ENCODE measurements at regions not wholly inside any gene's neighbourhood (a gene's known extent, or its start where the extent isn't known, plus 50 kb on each side); places are given as distances from the start of the nearest gene placed in this dataset.

DNA sequence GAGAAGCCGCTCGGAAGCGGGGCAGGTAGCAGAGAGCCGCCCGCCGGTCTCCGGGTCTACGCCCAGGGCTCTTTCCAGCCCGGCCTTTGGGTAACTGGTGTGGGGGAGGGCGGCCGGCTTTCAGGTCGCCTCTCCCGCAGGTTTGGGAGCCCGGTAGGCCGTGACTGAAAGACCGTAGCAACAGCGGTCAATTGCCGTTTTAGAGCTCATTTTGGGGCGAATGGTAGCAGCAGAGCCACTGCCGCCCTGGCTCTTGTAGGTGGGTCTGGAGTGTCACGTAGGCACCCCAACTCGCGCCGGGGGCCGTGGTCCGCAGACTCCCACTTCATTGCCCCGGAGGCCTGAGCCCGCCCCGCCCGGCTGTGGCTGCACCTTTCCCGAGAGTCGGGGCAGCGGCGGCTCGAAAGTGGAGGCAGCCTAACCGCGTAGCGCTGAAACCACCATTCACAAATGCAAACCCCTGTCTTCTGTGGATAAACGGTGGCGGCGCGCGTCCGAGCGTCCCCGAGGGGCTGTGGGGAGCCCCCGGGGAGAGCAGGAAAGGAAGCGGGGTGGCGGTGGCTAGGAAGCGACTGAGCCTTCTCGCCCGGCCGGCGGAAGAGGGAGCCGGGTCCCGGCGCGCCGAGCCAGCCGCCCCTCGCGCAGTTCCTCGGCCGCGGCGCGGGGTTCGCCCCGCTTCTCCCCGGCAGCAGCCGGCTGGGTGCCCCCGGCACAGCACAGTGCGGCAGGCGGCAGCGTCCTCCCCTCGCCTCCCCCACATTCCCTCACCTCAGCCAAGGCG is 2185.1 kb upstream of the TENM3 start:
- DNase-seq (ENCODE audit: low spot score) = no peak

DNA sequence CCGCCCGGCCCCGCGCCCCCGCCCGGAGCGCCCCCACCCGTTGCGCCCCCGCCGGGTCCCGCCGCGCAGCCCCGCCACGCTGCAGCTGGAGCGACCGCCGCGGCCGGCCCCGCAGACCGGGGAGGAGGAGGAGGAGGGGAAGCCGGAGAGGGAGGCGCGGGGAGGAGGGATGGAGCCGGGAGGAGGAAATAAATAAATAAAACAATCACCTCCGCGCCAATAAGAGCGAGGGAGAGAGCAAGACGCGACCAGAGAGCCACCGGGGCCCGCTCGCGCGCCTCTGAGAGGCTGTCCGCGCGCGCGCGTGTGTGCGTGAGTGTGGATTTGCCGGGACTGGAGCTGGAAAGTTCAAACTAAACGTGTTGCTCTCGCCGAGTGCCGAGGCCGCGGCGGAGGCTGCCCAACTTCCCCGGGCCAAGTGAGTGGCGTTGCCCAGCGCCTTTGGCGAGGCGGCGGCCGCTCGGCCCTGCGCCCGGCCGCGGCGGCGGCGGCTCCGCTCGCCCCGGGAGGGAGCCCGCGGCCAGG is 2184.4 kb upstream of the TENM3 start:
- DNase-seq (ENCODE audit: low spot score) = no peak

DNA sequence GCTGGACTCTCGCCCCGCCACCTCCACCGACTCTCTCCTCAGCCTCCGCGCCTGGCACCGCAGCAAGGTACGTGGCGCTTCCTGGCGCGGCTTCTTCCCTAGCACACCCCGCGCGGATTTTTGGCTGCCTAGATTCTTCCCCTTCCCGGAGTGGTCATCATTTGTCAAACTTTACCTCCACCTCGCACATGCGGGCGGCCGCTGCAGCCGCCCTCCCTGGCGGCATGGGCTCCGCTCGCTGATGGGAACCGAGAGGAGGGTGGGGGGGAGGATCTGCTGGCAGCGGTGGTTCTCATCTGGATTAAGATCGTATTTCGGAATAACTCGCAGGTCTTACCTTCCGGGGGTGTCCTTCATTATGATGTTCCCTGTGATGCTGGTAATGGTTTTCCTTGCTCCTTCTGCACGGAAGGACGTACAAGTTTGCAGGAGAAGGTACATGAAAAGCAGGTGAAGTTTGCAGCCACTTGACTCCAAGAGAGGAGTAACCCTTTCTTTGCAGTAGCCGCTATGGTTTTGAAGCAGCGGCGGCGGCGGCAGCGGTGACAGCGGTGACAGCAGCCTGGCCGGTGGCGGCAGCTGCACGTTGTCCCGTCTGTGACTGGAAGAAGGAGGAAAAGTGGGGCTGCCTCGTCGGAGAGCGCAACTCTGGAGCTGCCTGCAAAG is 2183.9 kb upstream of the TENM3 start:
- DNase-seq (ENCODE audit: low spot score) = no peak

DNA sequence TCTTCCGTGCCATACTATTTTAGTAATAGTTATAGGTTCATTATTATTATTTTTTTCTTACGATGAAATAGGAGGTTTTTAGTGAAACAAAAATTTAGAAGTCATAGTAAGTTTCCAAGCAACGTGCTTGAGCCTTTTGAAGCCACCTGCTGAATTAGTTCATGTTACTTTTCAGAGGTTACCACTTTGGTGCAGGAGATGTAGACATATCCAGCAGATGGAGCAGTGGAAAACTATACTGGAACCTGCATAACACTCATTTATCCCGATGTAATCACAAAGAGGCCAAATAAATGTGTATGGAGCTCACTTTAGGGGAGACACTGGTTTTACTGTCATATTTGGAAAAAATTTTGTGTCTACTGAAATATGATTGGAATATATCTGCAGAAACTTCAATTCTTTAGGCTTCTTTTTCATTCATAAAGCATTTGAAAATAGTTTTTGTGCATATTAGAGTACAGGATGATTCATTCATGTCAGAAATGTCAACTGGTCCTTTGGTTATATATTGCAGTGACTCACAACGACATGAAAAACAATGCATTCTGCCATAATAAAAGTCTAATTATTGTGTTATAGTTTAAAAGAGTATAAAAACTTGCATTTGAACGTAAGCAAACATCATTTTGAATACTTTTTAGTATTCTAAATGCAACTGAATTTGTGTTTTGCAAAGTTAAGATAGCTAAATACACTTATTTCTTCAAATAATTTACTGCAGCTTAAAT is 2182.9 kb upstream of the TENM3 start:
- DNase-seq (ENCODE audit: low spot score) = no peak

DNA sequence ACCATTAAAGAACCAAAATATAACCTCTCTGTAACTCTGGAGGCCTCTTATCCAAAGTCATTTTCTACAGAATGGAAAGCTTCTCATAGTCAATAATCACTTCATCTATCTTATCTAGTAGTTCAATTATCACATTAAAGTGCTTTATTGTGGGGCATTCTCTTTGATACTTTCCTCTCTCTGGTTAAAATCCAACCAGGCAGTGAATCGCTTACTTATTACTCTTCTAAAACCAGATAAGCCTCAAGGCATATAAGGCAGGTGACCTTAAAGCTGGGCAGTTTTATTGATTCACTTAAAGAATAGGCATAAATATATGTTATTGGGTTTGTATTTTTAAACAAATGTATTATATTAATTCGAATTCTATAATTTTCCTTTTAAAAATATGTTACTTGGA is 2162.1 kb upstream of the TENM3 start:
- DNase-seq (ENCODE audit: low spot score) = no peak

DNA sequence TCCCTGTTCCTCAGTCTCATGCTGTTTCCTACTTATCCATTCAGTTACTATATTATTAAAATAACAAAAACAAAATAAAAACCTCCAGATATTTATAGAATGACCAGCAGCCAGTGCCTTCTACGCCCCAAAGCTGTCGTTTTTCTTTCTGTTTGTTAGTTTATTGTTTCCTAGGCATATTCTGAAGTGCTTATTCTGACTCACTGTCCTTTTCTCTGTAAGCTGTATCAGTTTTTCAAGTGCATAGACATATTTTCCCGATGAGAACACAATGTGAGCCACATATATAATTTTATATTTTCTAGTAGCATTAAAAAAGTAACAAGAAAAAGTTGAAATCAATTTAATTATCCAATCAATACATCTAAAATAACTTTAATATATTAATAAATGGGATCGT is 2158.6 kb upstream of the TENM3 start:
- no peak for DNase-seq (ENCODE audit: low spot score)

DNA sequence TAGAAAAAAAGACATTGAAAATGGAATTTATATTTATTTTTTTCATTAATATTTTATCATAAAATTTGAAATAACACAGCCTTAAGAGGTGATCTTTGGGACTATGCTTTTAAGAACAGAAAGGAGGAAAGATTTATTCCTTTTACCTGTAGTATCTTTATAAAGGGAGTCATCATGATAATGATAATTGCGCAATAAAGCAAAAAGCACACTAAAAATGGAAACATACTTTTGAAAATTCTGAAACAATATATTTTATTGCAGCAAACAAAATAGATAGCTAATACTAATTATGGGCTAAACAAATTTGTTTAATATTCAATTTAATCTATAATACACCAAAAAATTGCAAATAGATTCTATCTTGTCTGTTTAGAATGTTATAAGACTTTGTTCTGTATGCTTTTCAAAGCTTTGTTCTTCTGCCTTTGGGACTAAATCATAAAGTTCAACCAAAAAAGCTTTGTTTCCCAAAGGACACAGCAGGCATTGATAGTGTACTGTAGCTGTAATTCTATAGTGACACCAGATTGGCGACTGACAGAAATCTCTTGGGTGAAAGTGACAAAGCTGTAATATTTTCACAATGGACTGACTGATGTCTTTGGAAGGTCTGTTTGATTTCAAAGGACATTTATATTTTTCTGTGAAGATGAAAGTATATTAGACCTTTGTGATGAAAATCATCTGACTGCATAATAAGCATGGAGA is 2156.6 kb upstream of the TENM3 start:
- DNase-seq (ENCODE audit: low spot score) = no peak

DNA sequence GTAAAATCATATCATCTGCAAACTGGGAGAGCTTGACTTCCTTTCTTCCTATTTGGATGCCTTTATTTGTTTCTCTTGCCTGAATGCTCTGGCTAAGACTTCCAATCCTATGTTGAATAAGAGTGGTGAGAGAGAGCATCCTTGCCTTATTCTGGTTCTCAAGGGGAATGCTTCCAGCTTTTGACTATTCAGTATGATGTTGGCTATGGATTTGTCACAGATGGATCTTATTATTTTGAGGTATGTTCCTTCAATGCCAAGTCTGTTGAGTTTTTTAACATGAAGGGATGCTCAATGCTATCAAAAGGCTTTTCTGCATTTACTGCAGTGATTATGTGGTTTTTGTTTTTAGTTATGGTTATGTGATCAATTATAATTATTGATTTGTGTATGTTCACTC is 2144.6 kb upstream of the TENM3 start:
- no peak for DNase-seq (ENCODE audit: low spot score)

DNA sequence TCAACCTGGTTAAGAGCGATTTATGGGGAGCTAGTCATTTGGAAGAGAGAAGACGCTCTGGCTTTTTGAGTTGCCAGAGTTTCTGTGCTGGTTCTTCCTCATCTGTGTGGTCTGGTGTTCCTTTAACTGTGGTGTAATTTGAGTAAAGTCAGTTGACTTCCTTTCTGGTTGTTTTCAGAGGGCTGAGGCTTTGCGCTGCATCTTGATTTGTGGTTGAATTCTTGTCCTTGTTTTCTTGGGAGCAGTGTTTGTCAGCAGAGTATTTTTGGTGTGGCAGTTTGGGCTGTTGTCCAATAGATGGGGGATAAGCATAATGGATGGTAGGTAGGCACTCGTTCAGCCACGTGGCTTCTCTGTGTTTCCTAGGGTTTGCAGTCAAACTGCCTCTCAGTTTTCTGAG is 2143.2 kb upstream of the TENM3 start:
- DNase-seq (ENCODE audit: low spot score) = no peak

DNA sequence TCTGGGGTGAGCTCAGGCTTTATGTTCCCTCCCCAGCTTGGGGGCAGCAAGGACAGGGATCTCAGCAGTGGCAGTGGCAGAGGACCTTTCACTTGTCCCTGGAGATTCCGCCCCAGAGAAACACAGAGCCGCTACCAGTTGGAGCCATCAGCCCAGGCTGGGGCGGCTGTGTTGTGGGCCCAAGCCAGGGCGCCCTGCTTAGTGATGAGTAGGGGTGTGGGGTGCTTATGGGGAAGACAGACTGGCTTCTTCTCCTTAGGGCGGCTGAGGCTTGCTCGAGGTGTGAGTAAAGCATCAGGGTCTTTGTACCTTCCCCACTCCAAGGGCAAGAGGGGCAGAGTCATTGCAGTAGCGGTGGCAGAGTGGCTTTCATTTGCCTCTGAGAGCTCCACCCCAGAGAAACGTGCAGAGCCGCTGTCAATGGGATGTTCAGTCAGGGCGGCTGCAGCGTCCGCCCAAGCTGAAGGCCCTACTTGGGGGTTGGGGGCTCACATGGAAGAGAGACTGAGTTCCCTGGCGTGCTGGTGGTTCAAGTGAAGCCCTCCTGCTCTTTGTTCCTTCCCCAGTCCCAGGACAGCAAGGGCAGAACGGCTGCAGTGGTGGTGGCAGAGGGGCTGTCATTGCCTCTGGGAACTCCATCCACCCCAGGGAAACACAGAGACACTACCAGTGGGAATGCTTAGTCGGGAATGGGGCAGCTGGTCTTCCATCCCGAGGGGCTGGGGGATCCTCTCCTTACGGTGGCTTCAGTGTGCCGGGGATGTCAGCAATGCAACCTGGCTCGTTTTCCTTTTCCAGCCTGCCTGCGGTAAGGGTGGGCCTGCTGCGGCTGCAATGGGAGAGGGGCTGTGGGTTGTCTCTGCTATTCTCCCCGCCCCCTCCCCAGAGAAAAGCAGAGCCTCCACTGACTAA is 2142.5 kb upstream of the TENM3 start:
- DNase-seq (ENCODE audit: low spot score) = no peak

DNA sequence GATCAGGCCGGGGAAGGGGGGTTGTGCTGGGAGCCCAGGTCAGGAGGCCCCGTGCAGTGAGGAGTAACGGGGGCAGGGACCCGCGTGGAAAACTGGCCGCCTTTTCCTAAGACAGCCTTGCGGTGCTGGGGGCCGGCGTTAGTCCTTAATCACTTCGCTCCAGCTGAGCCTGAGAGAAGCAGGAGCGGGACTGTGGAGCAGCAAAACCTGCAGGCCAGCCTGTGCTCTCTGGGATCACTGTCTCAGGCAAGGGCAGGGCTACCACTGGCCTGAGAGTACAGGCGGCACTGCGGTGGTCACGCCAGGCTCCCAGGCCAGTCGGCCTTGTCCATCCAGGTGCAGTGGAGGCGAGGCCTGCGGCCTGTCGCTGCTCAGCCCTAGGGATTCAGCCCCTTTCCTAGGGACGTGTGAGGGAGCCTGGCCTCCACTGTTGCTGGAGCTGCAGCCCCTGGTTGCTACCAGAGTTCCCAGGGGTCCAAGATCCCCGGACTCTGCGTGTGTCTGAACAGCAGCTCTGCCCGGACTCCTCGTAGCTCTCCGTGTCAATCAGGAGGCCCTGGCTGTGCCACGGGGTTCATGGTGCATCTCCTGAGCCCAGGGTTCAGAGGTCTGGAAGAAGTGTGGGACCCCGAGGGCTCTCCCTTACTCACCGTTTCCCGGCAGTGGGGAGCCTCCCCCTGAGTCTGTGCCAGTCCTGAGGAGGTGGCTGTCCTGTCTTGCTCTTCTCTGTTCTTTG is 2141.7 kb upstream of the TENM3 start:
- no peak for DNase-seq (ENCODE audit: low spot score)

DNA sequence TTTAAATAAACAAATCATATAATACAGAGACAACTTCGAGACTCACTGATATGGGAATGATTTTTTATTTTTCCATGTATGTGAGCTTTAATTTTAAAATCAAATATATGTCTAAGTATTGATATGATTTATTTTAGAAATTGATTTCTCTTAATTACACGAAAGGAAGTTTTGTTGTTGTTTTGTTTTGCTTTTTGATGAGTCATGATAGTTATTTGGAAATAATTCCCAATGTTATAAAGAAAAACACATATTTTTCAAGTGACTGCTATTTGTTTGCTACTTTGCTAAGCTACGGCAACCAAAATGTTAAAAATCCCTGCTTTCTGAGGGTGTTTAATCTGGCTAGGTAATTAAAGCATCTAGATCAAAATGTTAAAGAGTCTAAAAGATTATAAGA is 2139.4 kb upstream of the TENM3 start:
- no peak for DNase-seq (ENCODE audit: low spot score)

DNA sequence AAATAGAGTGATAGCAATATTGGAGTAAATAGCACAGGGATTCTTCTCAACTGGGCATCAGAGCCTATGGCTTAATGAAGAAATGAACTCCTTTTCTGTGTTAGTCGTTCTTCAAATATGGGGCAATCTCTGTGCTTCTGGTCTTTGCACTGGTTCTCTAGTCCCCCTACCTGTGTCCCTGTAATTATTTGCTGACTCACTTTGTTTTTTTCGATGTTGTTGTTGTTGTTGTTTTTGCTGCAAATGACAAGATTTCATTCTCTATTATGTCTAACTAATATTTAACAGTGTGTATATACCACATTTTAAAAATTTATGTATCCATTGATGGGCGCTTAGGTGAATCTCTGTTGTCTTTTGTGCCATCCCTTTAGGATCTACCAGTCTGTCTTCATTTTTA is 2137.8 kb upstream of the TENM3 start:
- DNase-seq (ENCODE audit: low spot score) = no peak

DNA sequence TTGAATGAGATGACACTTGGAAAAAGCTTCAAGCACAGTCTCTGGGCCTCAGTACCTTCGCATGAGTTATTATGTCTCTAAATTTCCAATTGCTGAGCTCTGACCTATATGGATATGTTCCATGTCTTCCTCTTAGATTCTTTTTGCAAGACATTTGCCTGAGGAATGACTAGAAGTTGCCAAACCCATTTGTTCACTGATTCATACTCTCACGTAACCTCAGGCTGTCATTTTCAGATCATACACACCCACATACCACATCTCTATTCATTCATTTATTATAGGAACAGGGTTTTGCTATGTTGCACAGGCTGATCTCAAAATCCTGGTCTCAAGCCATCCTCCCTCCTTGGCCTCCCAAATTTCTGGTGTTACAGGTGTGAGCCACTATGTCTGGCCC is 2137.1 kb upstream of the TENM3 start:
- DNase-seq (ENCODE audit: low spot score) = no peak

DNA sequence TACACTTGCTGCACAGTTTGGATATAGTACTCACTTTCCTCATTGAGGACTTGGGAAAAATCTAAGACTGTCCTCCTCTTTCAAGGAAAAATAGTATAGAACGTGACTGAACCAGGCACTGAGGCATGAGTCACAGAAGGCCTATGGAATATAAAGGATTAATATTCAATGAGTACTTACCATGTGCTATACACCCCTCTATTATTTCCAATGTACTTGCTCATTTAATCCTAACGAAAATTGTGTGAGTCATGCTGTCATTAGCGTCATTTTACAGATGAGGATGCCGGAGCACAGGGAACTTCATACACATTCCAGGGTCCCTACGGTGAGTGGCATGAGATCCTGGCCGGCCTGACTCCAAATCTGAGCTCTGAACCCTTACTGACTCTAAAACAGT is 2136.2 kb upstream of the TENM3 start:
- DNase-seq (ENCODE audit: low spot score) = no peak

DNA sequence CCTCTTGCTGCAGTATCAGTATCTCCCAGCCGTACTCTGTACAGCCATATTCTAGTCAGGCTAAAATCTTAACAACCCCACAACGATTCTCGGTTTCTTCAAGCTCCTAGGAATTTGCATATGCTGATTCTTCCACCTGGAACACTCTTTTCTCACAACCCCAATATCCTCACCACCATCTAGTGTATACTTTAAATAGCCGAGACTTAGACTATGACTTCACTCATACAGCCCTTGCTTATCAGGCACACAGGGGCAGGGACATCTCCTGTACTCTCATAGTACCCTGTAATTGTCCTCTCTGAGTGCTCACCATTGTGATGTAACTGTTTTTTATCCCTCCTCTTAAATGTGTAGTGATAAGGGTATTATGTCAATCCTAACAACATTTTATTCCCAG is 2126.4 kb upstream of the TENM3 start:
- no peak for DNase-seq (ENCODE audit: low spot score)

DNA sequence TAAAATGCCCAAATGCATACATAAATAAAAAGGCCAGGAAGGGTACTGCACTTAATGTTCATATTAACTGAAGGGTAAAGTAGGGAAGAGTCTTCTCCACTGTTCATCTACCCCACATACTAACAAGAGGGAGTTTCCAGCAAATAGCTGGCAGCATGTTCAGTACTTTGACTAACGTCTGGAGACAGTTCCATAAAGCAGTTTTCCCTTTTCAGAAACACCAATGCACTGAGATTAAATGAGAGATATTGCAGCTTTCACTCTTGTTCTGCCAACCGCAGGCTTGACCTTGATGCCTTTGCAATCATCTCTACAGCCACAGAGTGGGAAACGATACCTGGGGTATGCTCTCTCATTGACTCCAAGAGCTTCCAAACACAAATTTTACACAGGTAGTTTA is 2123.1 kb upstream of the TENM3 start:
- no peak for DNase-seq (ENCODE audit: low spot score)

DNA sequence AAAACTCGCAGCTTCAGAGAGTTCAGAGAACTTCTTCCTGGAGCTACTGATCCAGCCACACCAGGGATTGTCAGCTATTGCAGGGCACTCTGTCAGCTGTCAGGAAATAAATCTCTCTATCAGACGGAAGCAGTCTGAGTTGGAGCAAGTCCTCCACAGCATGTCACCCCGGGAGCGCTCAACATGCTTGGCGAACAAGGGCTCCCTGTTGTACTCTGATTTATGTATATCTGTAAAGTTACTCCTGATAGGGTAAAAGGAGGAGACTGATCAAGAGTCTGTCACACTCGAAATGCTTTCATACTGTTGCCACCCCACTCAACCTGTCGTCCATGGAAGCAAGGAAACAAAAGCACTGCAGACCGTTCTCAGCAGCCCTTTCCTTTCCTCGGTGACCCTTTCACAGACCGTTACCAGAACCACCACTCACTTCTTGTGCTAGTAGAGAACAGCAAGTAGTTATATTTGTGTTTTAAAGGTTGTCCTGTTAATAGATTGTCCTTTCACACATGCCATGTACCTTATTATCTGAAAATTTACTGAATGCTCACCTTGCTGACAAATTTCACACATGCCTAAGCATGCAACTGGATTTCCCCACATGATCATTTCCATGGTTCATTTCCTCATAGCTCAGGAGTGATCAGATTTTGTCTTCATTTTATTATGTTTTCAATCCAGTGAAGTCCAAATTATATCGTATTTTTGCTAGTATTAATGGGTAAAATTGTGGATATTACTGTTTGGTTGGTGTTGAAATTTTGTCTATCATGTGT is 2108.9 kb upstream of the TENM3 start:
- DNase-seq (ENCODE audit: low spot score) = no peak

DNA sequence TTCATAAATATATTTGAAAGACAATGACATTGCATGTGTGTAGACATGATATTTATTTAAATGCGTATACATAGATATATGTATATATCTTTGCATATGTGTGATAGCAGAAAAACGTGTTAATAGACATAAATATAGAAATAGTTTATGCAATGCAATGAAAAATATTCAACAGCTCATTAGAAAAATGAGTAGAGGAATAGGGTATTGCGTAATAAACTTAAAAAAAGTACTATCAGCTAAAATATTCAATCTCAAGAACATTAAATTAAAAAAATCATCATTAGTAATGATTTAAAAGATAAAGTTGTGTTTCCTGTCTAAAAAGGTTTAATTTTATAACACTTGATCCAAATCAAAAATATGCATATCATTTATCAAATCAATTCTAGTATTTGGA is 2101.5 kb upstream of the TENM3 start:
- no peak for DNase-seq (ENCODE audit: low spot score)

DNA sequence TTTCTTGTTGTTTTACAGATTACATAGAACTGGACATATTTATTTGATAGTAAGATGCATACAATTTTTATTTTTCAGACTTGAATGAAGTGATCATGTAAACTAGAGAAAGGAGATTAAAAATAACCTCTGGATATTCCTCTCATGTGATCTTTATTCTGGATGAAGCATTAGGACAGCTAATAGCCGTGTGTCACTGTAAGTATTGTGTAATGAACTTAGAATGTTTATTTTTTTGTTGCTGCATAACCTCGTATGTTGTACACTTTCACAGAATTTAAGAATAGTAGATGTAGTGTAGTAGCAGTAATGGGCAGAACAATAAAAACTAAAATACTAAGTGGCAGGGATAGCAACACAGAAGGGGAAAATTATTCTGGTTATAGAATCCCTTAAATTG is 2094.5 kb upstream of the TENM3 start:
- DNase-seq (ENCODE audit: low spot score) = no peak

Measured in RKO (cell line).